Activated naive CD8-positive, alpha-beta T cell treated with anti-CD3 and anti-CD28 coated beads for 36 hours (primary cell): ENCODE measurements at regions not wholly inside any gene's neighbourhood (a gene's known extent, or its start where the extent isn't known, plus 50 kb on each side); places are given as distances from the start of the nearest gene placed in this dataset.
A peak's percentile ranks its signal among the peaks of the same experiment; 100 is the strongest.

Experiments
- DNase-seq: peaks from one replicate; pipeline ENCODE4 v3.0.0; 2021
- H3K27ac Mint-ChIP-seq: one replicate; pipeline ENCODE4 v1.8.0; 2022; ENCODE audit warnings: mild to moderate bottlenecking, moderate library complexity, mixed read lengths
- H3K27me3 Mint-ChIP-seq: one replicate; pipeline ENCODE4 v1.8.0; 2022; ENCODE audit warnings: mild to moderate bottlenecking, mixed read lengths
- H3K36me3 Mint-ChIP-seq: one replicate; pipeline ENCODE4 v1.8.0; 2021; ENCODE audit warnings: mild to moderate bottlenecking, mixed read lengths
- H3K4me1 Mint-ChIP-seq: one replicate; pipeline ENCODE4 v1.8.0; 2021; ENCODE audit warnings: mixed read lengths
- H3K4me3 Mint-ChIP-seq: one replicate; pipeline ENCODE4 v1.8.0; 2022; ENCODE audit warnings: mild to moderate bottlenecking, moderate library complexity, mixed read lengths
- H3K9me3 Mint-ChIP-seq: one replicate; pipeline ENCODE4 v1.8.0; 2022; ENCODE audit warnings: mixed read lengths

DNA sequence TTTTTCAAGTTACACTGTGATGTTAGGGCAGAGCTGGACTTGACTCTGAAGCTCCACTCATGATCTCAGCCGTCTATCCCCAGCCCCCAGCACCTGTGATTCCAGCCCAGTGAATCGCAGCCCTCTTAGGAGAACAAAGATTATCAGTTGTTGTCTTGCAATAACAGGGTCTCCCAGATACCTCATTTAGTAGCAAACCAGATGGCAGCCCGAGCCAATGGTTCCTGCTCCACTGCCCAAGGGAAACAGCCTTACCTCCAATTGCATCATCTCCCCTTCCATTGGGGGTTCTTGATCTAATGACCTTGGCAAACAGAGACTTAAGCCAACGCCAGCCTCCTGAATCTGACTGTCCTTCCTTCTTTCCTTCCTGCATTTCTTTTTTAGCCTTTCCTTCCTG lies 371.2 kb downstream of the BCL11B start:
- Mint-ChIP-seq H3K36me3 (no peaks in the 10 kb centered on the region), H3K4me1 (peaks cover 3% of the 10 kb centered on the region), H3K27ac (no peak overlapping the region), H3K4me3 (no peak overlapping the region), H3K27me3 (no peaks in the 10 kb centered on the region), H3K9me3 (peaks cover 2% of the 10 kb centered on the region)
- DNase-seq = no peak

- Mint-ChIP-seq H3K36me3 (no peaks in the 10 kb centered on the region), H3K4me3 (no peak overlapping the region), H3K4me1 (peaks cover 3% of the 10 kb centered on the region), H3K27ac (peak overlapping the region; percentile 39), H3K27me3 (no peaks in the 10 kb centered on the region), H3K9me3 (peaks cover 2% of the 10 kb centered on the region)
- no peak for DNase-seq
Observed at GRCh38 chr14:98901511-98902205, 370.3 kb downstream of the BCL11B start.

GRCh38 chr14:98903371-98903770 lies 368.6 kb downstream of the BCL11B start:
- Mint-ChIP-seq H3K9me3 (no peaks in the 10 kb centered on the region), H3K36me3 (no peaks in the 10 kb centered on the region), H3K4me1 (peaks cover 3% of the 10 kb centered on the region), H3K4me3 (no peak overlapping the region), H3K27ac (no peak overlapping the region), H3K27me3 (no peaks in the 10 kb centered on the region)
- no peak for DNase-seq

DNA sequence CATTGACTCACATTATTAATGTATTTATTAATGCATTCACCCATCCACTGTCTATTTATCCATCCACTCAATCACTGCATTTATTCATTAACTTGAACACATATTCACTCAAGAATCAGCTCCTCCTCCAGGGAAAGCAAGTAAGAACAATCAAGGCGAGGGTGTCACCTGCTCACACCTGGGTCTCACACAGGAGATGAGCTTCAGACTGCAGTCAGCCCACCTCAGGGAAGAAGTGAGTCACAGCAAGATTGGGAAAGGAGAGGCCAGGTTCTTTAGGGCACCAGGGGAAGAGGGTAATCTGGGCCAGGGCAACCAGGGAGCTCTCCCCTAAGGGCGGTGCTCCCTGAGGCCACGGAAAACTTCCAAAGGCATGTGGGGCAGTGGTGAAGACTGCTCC lies 367.3 kb downstream of the BCL11B start:
- no peaks in the 10 kb centered on the region for H3K9me3 Mint-ChIP-seq
- no peak overlapping the region for H3K27ac Mint-ChIP-seq
- H3K4me3 Mint-ChIP-seq = no peak overlapping the region
- H3K27me3 Mint-ChIP-seq = no peaks in the 10 kb centered on the region
- no peak for DNase-seq
- H3K36me3 Mint-ChIP-seq = no peaks in the 10 kb centered on the region
- H3K4me1 Mint-ChIP-seq = peaks cover 3% of the 10 kb centered on the region

DNA sequence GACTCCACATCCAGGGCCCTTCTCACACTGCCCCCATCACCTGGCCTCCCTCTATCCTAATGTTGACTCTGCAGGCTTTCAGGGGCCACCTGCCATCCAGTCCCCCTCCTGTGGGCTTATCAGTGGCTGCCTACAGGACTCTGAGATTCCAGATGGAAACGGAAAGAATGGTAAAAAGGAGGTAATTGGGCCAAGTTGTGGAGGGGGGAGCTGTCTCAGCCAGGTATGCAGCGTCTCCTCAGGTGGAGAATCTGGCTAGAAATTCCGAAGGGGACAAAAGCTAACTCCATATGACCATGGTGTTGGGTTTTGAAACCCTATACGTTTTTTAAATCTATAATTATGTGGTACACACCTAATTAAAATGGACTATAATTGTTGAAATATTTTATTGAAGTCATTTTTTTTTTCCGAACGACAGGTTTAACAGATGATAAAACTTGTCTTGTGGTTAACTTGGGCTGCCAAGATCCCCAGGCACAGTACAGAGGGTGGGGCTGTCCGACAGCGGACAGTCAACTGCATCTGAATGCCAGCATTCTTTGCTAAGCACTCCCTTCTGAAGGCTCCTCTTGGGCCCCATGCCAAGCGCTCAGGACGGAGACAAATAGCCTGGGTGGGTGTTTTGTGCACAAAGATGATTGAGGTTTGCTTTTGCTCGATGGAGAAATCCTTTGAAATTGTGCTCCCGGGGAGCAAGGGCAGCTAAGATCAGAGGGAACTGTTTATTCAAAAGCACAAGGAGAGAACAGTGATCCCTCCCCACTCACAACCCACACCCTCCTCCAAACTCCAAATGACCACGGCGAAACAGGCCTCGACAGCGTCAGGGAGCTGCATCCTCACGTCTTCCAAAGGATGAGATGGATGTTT lies 365.6 kb downstream of the BCL11B start:
- no peaks in the 10 kb centered on the region for H3K36me3 Mint-ChIP-seq
- no peak for DNase-seq
- H3K27ac Mint-ChIP-seq = no peak overlapping the region
- peaks cover 4% of the 10 kb centered on the region for H3K4me1 Mint-ChIP-seq
- H3K27me3 Mint-ChIP-seq = no peaks in the 10 kb centered on the region
- H3K9me3 Mint-ChIP-seq = no peaks in the 10 kb centered on the region
- no peak overlapping the region for H3K4me3 Mint-ChIP-seq

- DNase-seq = no peak
- Mint-ChIP-seq H3K9me3 (no peaks in the 10 kb centered on the region), H3K36me3 (no peaks in the 10 kb centered on the region), H3K4me3 (no peak overlapping the region), H3K27me3 (no peaks in the 10 kb centered on the region), H3K27ac (no peak overlapping the region), H3K4me1 (peaks cover 10% of the 10 kb centered on the region)
Observed at GRCh38 chr14:98907271-98907670, 364.7 kb downstream of the BCL11B start.

- no peaks in the 10 kb centered on the region for H3K9me3 Mint-ChIP-seq
- H3K27me3 Mint-ChIP-seq = no peaks in the 10 kb centered on the region
- no peaks in the 10 kb centered on the region for H3K36me3 Mint-ChIP-seq
- DNase-seq = no peak
- no peak overlapping the region for H3K27ac Mint-ChIP-seq
- no peak overlapping the region for H3K4me3 Mint-ChIP-seq
- peaks cover 16% of the 10 kb centered on the region for H3K4me1 Mint-ChIP-seq
Observed at GRCh38 chr14:98908050-98908449, 363.9 kb downstream of the BCL11B start.

- peaks cover 16% of the 10 kb centered on the region for H3K4me1 Mint-ChIP-seq
- no peaks in the 10 kb centered on the region for H3K9me3 Mint-ChIP-seq
- H3K36me3 Mint-ChIP-seq = no peaks in the 10 kb centered on the region
- H3K4me3 Mint-ChIP-seq = no peak overlapping the region
- DNase-seq = no peak
- no peaks in the 10 kb centered on the region for H3K27me3 Mint-ChIP-seq
- no peak overlapping the region for H3K27ac Mint-ChIP-seq
Observed at GRCh38 chr14:98909251-98909944, 362.6 kb downstream of the BCL11B start.

DNA sequence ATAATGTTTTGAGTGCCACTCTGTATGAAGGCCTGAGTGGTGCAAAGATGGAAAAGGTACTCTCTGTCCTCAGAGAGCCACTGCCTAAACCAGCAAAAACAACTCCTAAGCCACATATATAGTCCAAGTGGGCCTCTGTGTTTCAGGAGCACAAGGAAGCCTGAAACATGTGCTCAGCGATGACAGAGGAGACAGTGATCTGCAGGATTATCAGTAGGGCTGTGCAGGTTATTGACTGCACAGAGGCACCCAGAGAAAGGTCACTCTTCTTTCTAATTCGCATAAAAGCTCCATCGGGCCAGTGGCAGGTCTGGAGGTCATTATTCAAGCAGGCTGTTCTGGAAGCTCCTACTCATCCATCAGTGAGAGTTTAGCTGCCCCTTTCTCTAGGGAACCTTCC lies 361.9 kb downstream of the BCL11B start:
- H3K27ac Mint-ChIP-seq = no peak overlapping the region
- no peaks in the 10 kb centered on the region for H3K36me3 Mint-ChIP-seq

GRCh38 chr14:98912655-98913054 lies 359.3 kb downstream of the BCL11B start:
- no peaks in the 10 kb centered on the region for H3K27me3 Mint-ChIP-seq
- peaks cover 19% of the 10 kb centered on the region for H3K4me1 Mint-ChIP-seq
- no peak overlapping the region for H3K27ac Mint-ChIP-seq
- H3K4me3 Mint-ChIP-seq = no peak overlapping the region
- DNase-seq = no peak
- no peaks in the 10 kb centered on the region for H3K36me3 Mint-ChIP-seq
- no peaks in the 10 kb centered on the region for H3K9me3 Mint-ChIP-seq

More for the DNA sequence above, 361.9 kb downstream of the BCL11B start:
- no peak overlapping the region for H3K4me3 Mint-ChIP-seq
- no peaks in the 10 kb centered on the region for H3K9me3 Mint-ChIP-seq
- DNase-seq = no peak
- peaks cover 16% of the 10 kb centered on the region for H3K4me1 Mint-ChIP-seq
- H3K27me3 Mint-ChIP-seq = no peaks in the 10 kb centered on the region

- DNase-seq = no peak
- Mint-ChIP-seq H3K27ac (no peak overlapping the region), H3K4me3 (no peak overlapping the region), H3K36me3 (no peaks in the 10 kb centered on the region), H3K27me3 (no peaks in the 10 kb centered on the region), H3K9me3 (no peaks in the 10 kb centered on the region), H3K4me1 (peaks cover 26% of the 10 kb centered on the region)
Observed at GRCh38 chr14:98913967-98914650, 357.9 kb downstream of the BCL11B start.

- no peak overlapping the region for H3K27ac Mint-ChIP-seq
Observed at GRCh38 chr14:98914942-98915341, 357.1 kb downstream of the BCL11B start.

GRCh38 chr14:98915625-98916024 lies 356.4 kb downstream of the BCL11B start:
- no peak for DNase-seq
- H3K4me1 Mint-ChIP-seq = peaks cover 26% of the 10 kb centered on the region
- H3K27me3 Mint-ChIP-seq = no peaks in the 10 kb centered on the region
- H3K9me3 Mint-ChIP-seq = peaks cover under 1% of the 10 kb centered on the region
- H3K27ac Mint-ChIP-seq = no peak overlapping the region
- H3K36me3 Mint-ChIP-seq = no peaks in the 10 kb centered on the region
- H3K4me3 Mint-ChIP-seq = no peak overlapping the region

More at GRCh38 chr14:98914942-98915341, 357.1 kb downstream of the BCL11B start:
- Mint-ChIP-seq H3K4me3 (no peak overlapping the region), H3K4me1 (peaks cover 26% of the 10 kb centered on the region), H3K27me3 (no peaks in the 10 kb centered on the region), H3K9me3 (no peaks in the 10 kb centered on the region), H3K36me3 (no peaks in the 10 kb centered on the region)
- DNase-seq = no peak

DNA sequence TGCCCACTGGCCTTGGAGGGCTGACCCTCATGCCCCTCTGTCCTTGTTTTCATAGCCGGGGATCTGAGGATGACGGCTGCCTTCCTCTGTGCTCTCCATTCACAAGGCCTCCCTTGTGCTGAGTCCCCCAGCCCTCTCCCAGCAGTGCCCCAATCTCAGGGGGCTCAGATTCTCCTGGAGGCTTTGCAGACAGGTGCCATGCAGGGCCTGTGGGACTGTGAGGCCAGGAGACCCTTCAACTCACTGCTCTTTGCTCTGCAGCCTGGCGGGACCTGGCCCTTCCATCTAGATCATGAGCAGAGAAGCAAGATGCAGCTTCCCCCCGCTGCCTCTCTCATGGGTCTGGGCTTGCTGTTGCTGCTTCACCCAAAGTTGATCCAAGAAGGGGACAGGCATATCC lies 356.0 kb downstream of the BCL11B start:
- no peak overlapping the region for H3K4me3 Mint-ChIP-seq
- no peaks in the 10 kb centered on the region for H3K27me3 Mint-ChIP-seq
- H3K36me3 Mint-ChIP-seq = no peaks in the 10 kb centered on the region
- H3K27ac Mint-ChIP-seq = no peak overlapping the region
- no peak for DNase-seq
- H3K4me1 Mint-ChIP-seq = peaks cover 26% of the 10 kb centered on the region
- peaks cover 4% of the 10 kb centered on the region for H3K9me3 Mint-ChIP-seq

DNA sequence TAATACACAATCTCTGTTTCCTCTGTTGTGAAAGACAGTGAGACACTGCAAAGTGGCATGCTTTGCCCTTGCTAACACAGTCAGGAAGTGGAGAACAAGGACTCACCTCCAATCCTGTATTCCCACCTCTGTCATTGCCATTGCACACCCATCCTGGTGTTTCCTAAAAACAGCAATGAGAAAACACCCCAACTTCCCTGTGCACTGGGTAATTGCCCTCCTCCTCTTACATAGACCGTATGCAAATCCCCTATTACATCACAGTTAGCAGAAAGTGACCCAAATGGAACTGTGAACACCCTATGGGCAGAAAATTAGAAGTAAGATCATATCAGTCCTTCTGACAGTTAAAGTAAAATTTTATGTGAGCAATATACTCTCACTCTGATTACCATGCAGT lies 355.5 kb downstream of the BCL11B start:
- no peak overlapping the region for H3K27ac Mint-ChIP-seq
- no peak for DNase-seq
- H3K4me1 Mint-ChIP-seq = peaks cover 24% of the 10 kb centered on the region
- H3K36me3 Mint-ChIP-seq = no peaks in the 10 kb centered on the region
- H3K9me3 Mint-ChIP-seq = peaks cover 5% of the 10 kb centered on the region
- H3K27me3 Mint-ChIP-seq = no peaks in the 10 kb centered on the region
- no peak overlapping the region for H3K4me3 Mint-ChIP-seq
